Epithelial cell of proximal tubule (primary cell): ENCODE measurements at regions not wholly inside any gene's neighbourhood (a gene's known extent, or its start where the extent isn't known, plus 50 kb on each side); places are given as distances from the start of the nearest gene placed in this dataset.

Experiments used
- DNase-seq: peaks from one replicate; pipeline ENCODE4 v3.0.0-alpha.2; 2011; ENCODE audit warnings: low read depth
- H3K4me3 ChIP-seq: 2 replicates; pipeline ENCODE4 v1.5.1; 2011; ENCODE audit warnings: low read depth, mild to moderate bottlenecking, low read length
- CTCF ChIP-seq: conservative IDR thresholded peaks from 2 replicates; pipeline ENCODE4 v1.5.1; 2012; ENCODE audit warnings: low read depth, mild to moderate bottlenecking, low read length

GRCh38 chr2:142544173-142544572, 333.3 kb upstream of the KYNU start:
- DNase-seq = no peak
- no peak for TF ChIP-seq CTCF
- no peak overlapping the region for H3K4me3 ChIP-seq

- no peak for TF ChIP-seq CTCF
- no peak for DNase-seq
- no peak overlapping the region for H3K4me3 ChIP-seq
Observed at GRCh38 chr2:142542431-142542910, 335.0 kb upstream of the KYNU start.

- no peak for TF ChIP-seq CTCF
- no peak for DNase-seq
- no peak overlapping the region for H3K4me3 ChIP-seq
Observed at GRCh38 chr2:142536966-142537365, 340.5 kb upstream of the KYNU start.

GRCh38 chr2:142536492-142536891, 341.0 kb upstream of the KYNU start:
- no peak overlapping the region for H3K4me3 ChIP-seq
- TF ChIP-seq CTCF = no peak
- peak; percentile 26 for DNase-seq

- TF ChIP-seq CTCF = no peak
- H3K4me3 ChIP-seq = no peak overlapping the region
- DNase-seq = no peak
Observed at GRCh38 chr2:142535311-142535710, 342.2 kb upstream of the KYNU start.

GRCh38 chr2:142533177-142533576, 344.3 kb upstream of the KYNU start:
- DNase-seq = peak; percentile 16
- no peak overlapping the region for H3K4me3 ChIP-seq
- TF ChIP-seq CTCF = no peak

GRCh38 chr2:142531377-142531776, 346.1 kb upstream of the KYNU start:
- H3K4me3 ChIP-seq = no peak overlapping the region
- no peak for DNase-seq
- no peak for TF ChIP-seq CTCF
